ENCODE measurements at regions not wholly inside any gene's neighbourhood (a gene's known extent, or its start where the extent isn't known, plus 50 kb on each side); places are given as distances from the start of the nearest gene placed in this dataset.

- ATAC-seq: no peak
Measured at GRCh38 chr5:2181557-2181956, 298.8 kb upstream of the IRX4 start.

GRCh38 chr5:2181149-2181548 is 298.4 kb upstream of the IRX4 start:
- no peak for ATAC-seq

- ATAC-seq: no peak
Measured at GRCh38 chr5:2180456-2180855, 297.7 kb upstream of the IRX4 start.

- ATAC-seq: no peak
Measured at GRCh38 chr5:2179861-2180260, 297.1 kb upstream of the IRX4 start.

- ATAC-seq: no peak
Measured at GRCh38 chr5:2178528-2178927, 295.8 kb upstream of the IRX4 start.

GRCh38 chr5:2178071-2178477 is 295.3 kb upstream of the IRX4 start:
- no peak for ATAC-seq

- ATAC-seq: no peak
Measured at GRCh38 chr5:2177244-2177643, 294.5 kb upstream of the IRX4 start.

GRCh38 chr5:2176581-2176980 is 293.9 kb upstream of the IRX4 start:
- no peak for ATAC-seq

- ATAC-seq: no peak
Measured at GRCh38 chr5:2175842-2176404, 293.2 kb upstream of the IRX4 start.

GRCh38 chr5:2175041-2175440 is 292.3 kb upstream of the IRX4 start:
- ATAC-seq: no peak

GRCh38 chr5:2174538-2174937 is 291.8 kb upstream of the IRX4 start:
- ATAC-seq: no peak

GRCh38 chr5:2173151-2173834 is 290.6 kb upstream of the IRX4 start:
- ATAC-seq: no peak

- ATAC-seq: no peak
Measured at GRCh38 chr5:2172471-2172870, 289.7 kb upstream of the IRX4 start.

- ATAC-seq: no peak
Measured at GRCh38 chr5:2170761-2171160, 288.0 kb upstream of the IRX4 start.

- no peak for ATAC-seq
Measured at GRCh38 chr5:2169850-2170760, 287.4 kb upstream of the IRX4 start.

GRCh38 chr5:2169430-2169808 is 286.7 kb upstream of the IRX4 start:
- ATAC-seq: no peak

GRCh38 chr5:2168601-2169429 is 286.1 kb upstream of the IRX4 start:
- no peak for ATAC-seq

- no peak for ATAC-seq
Measured at GRCh38 chr5:2167671-2168070, 284.9 kb upstream of the IRX4 start.

GRCh38 chr5:2166979-2167377 is 284.3 kb upstream of the IRX4 start:
- ATAC-seq: no peak

- ATAC-seq: no peak
Measured at GRCh38 chr5:2166306-2166978, 283.7 kb upstream of the IRX4 start.

- no peak for ATAC-seq
Measured at GRCh38 chr5:2165615-2166305, 283.0 kb upstream of the IRX4 start.

GRCh38 chr5:2165203-2165602 is 282.5 kb upstream of the IRX4 start:
- ATAC-seq: no peak
